Fibroblast of pulmonary artery (primary cell): ENCODE measurements at regions not wholly inside any gene's neighbourhood (a gene's known extent, or its start where the extent isn't known, plus 50 kb on each side); places are given as distances from the start of the nearest gene placed in this dataset.

ENCODE experiments used
- DNase-seq: peaks from one replicate; pipeline ENCODE4 v3.0.0-alpha.2; 2010; ENCODE audit warnings: low read depth
- H3K4me3 ChIP-seq: replicated peaks from 2 replicates; pipeline ENCODE4 v1.5.1; 2011; ENCODE audit warnings: low read depth, mild to moderate bottlenecking, control low read depth, low read length, moderate library complexity
- CTCF ChIP-seq: IDR thresholded peaks from 2 replicates; pipeline ENCODE4 v1.5.1; 2011; ENCODE audit warnings: mild to moderate bottlenecking, control low read depth, low read length, inconsistent platforms; ENCODE audit errors: missing control alignments

GRCh38 chr18:30406728-30407127 lies 635.8 kb downstream of the DSC3 start:
- no peak for TF ChIP-seq CTCF
- peak; percentile 61 for DNase-seq
- H3K4me3 ChIP-seq: no peak overlapping the region

- DNase-seq: no peak
- TF ChIP-seq CTCF: no peak
- H3K4me3 ChIP-seq: no peak overlapping the region
These were observed 637.5 kb downstream of the DSC3 start for GRCh38 chr18:30405038-30405437.

- H3K4me3 ChIP-seq: no peak overlapping the region
- no peak for TF ChIP-seq CTCF
- DNase-seq: no peak
These were observed 638.1 kb downstream of the DSC3 start for GRCh38 chr18:30404422-30404821.

- no peak for DNase-seq
- no peak overlapping the region for H3K4me3 ChIP-seq
- no peak for TF ChIP-seq CTCF
These were observed 639.3 kb downstream of the DSC3 start for GRCh38 chr18:30403278-30403677.

- no peak for TF ChIP-seq CTCF
- no peak overlapping the region for H3K4me3 ChIP-seq
- DNase-seq: peak; percentile 8
These were observed 655.1 kb downstream of the DSC3 start for GRCh38 chr18:30387401-30387800.

- DNase-seq: no peak
- no peak for TF ChIP-seq CTCF
- no peak overlapping the region for H3K4me3 ChIP-seq
These were observed 655.9 kb downstream of the DSC3 start for GRCh38 chr18:30386624-30387023.

- H3K4me3 ChIP-seq: no peak overlapping the region
- no peak for DNase-seq
- TF ChIP-seq CTCF: no peak
These were observed 656.9 kb downstream of the DSC3 start for GRCh38 chr18:30385684-30386083.
